Mammary epithelial cell (primary cell): ENCODE measurements at regions not wholly inside any gene's neighbourhood (a gene's known extent, or its start where the extent isn't known, plus 50 kb on each side); places are given as distances from the start of the nearest gene placed in this dataset.

Source experiments
- EZH2 ChIP-seq: IDR thresholded peaks from 2 replicates; pipeline ENCODE4 v1.6.1; 2012; ENCODE audit warnings: low read length, inconsistent platforms, borderline replicate concordance
- TF ChIP-seq, protein P1 (sequence below), 2 donors: IDR thresholded peaks in 1 of 2; conservative IDR thresholded peaks in 1 of 2; 2 replicates each; pipeline ENCODE4 v1.5.1; 2011 to 2012; ENCODE audit warnings: inconsistent platforms in 2 of 2, low read length in 2 of 2, mild to moderate bottlenecking in 2 of 2, control low read depth in 1 of 2, low read depth in 1 of 2; ENCODE audit not compliant: insufficient read depth in 1 of 2; ENCODE audit errors: extremely low read depth in 1 of 2

DNA sequence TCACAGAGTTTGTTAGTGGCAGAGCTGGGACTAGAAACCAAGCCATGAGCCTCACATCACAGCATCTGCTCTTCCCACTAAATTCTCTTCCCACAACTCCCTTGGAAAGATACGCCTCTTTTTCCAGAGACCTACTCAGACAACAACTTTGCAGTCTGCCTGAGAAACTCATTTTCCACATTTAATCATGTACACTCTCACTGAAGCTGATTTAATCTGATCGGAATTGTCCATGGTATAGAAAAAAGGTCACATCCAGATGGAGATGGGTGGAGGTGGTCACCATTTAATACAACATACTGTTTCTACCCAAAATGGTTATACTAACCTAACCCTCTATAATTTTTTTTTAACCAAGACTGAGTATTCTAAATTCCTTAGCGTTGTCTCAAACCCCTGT is 366.2 kb downstream of the ENC1 start:
- TF ChIP-seq, protein P1, sequence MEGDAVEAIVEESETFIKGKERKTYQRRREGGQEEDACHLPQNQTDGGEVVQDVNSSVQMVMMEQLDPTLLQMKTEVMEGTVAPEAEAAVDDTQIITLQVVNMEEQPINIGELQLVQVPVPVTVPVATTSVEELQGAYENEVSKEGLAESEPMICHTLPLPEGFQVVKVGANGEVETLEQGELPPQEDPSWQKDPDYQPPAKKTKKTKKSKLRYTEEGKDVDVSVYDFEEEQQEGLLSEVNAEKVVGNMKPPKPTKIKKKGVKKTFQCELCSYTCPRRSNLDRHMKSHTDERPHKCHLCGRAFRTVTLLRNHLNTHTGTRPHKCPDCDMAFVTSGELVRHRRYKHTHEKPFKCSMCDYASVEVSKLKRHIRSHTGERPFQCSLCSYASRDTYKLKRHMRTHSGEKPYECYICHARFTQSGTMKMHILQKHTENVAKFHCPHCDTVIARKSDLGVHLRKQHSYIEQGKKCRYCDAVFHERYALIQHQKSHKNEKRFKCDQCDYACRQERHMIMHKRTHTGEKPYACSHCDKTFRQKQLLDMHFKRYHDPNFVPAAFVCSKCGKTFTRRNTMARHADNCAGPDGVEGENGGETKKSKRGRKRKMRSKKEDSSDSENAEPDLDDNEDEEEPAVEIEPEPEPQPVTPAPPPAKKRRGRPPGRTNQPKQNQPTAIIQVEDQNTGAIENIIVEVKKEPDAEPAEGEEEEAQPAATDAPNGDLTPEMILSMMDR (conservative IDR thresholded peaks at IDR 0.05 in 1 of 2, IDR thresholded peaks at IDR 0.05 in 1 of 2; ENCODE audit: extremely low read depth in 1 of 2, insufficient read depth in 1 of 2, low read depth in 1 of 2, low read length in 2 of 2), result no peak
- TF ChIP-seq EZH2, result no peak
